Natural killer cell (primary cell): ENCODE measurements at regions not wholly inside any gene's neighbourhood (a gene's known extent, or its start where the extent isn't known, plus 50 kb on each side); places are given as distances from the start of the nearest gene placed in this dataset.

Source experiments
- ATAC-seq, 3 donors: fragments of 150-1000 bp in 2 of 3; fragments of 200-7000 bp in 1 of 3; cut with Tn5 transposase; 1 replicate in 1 of 3; 2 replicates in 2 of 3; pipeline ENCODE4 v1.10.0; 2021; ENCODE audit warnings: mild to moderate bottlenecking in 2 of 3, moderate library complexity in 2 of 3
- DNase-seq, 2 donors: peaks; one replicate each; pipeline versions ENCODE4 v3.0.0 to v3.0.0-alpha.2; 2013 to 2021; ENCODE audit warnings: mixed read lengths in 1 of 2
- H3K27ac ChIP-seq: one replicate; pipeline ENCODE4 v1.5.1; 2013; ENCODE audit warnings: mild to moderate bottlenecking, low read length
- H3K27me3 ChIP-seq: one replicate; pipeline ENCODE4 v1.6.1; 2013; ENCODE audit warnings: low read length; ENCODE audit not compliant: control insufficient read depth, insufficient read depth
- H3K36me3 ChIP-seq: one replicate; pipeline ENCODE4 v1.6.1; 2013; ENCODE audit warnings: low read length; ENCODE audit not compliant: control insufficient read depth, insufficient read depth
- H3K4me1 ChIP-seq: one replicate; pipeline ENCODE4 v1.6.1; 2013; ENCODE audit warnings: low read length; ENCODE audit not compliant: control insufficient read depth, insufficient read depth
- H3K4me3 ChIP-seq: one replicate; pipeline ENCODE4 v1.5.1; 2013; ENCODE audit warnings: low read length
- H3K9me3 ChIP-seq: one replicate; pipeline ENCODE4 v1.6.1; 2013; ENCODE audit warnings: low read length; ENCODE audit not compliant: control insufficient read depth, insufficient read depth
- H3K27ac Mint-ChIP-seq, 2 donors: one replicate each; pipeline ENCODE4 v1.8.0; 2022; ENCODE audit warnings: mild to moderate bottlenecking in 2 of 2, mixed read lengths in 2 of 2, moderate library complexity in 1 of 2
- H3K27me3 Mint-ChIP-seq, 2 donors: one replicate each; pipeline ENCODE4 v1.8.0; 2022; ENCODE audit warnings: low read depth in 2 of 2, mixed read lengths in 2 of 2
- H3K36me3 Mint-ChIP-seq: one replicate; pipeline ENCODE4 v1.8.0; 2022; ENCODE audit warnings: mixed read lengths
- H3K4me1 Mint-ChIP-seq, 2 donors: one replicate each; pipeline ENCODE4 v1.8.0; 2022; ENCODE audit warnings: mixed read lengths in 2 of 2
- H3K4me3 Mint-ChIP-seq: one replicate; pipeline ENCODE4 v1.8.0; 2022; ENCODE audit warnings: mild to moderate bottlenecking, moderate library complexity, mixed read lengths
- H3K9me3 Mint-ChIP-seq, 2 donors: one replicate each; pipeline ENCODE4 v1.8.0; 2022; ENCODE audit warnings: mixed read lengths in 2 of 2
- CTCF ChIP-seq: fragments of 200-600 bp; IDR thresholded peaks from one replicate; pipeline ENCODE4 v1.8.0; 2022; ENCODE audit warnings: antibody characterized with exemption
- WGBS: methylation state at CpG from one replicate; pipeline ENCODE4 v1.1.7; 2013; ENCODE audit warnings: missing lambda C conversion rate; ENCODE audit not compliant: insufficient coverage; 5-methylcytosine and 5-hydroxymethylcytosine counted together
- intact Hi-C: fragments of 100-400 bp; cut with micrococcal nuclease; formaldehyde crosslinking; loops from one replicate; pipeline ENCODE4 v1.14.2; 2022

GRCh38 chr13:81757348-81757970 lies 1416.5 kb upstream of the SPRY2 start:
- ATAC-seq = no peak
- Mint-ChIP-seq H3K4me3 (no peak overlapping the region), H3K36me3 (no peaks in the 10 kb centered on the region)

GRCh38 chr13:81745391-81745790 lies 1404.5 kb upstream of the SPRY2 start:
- Histone ChIP-seq H3K4me1 (no peaks in the 10 kb centered on the region), H3K4me3 (no peak overlapping the region), H3K9me3 (peaks cover 3% of the 10 kb centered on the region), H3K27ac (no peak overlapping the region), H3K36me3 (no peaks in the 10 kb centered on the region), H3K27me3 (no peaks in the 10 kb centered on the region)
- WGBS = 95% methylated on average over 3 of the region's 4 CpGs
- DNase-seq (no peak), ATAC-seq (no peak)
- Mint-ChIP-seq H3K4me1 (no peaks in the 10 kb centered on the region), H3K27me3 (no peaks in the 10 kb centered on the region), H3K36me3 (peaks cover 9% of the 10 kb centered on the region), H3K27ac (no peak overlapping the region), H3K4me3 (no peak overlapping the region), H3K9me3 (peaks cover 15 to 29% of the 10 kb centered on the region in 2 donors)
- no peak for TF ChIP-seq CTCF
- intact Hi-C loops = no loop called here

More at GRCh38 chr13:81757348-81757970, 1416.5 kb upstream of the SPRY2 start:
- no peaks in the 10 kb centered on the region for H3K27me3 ChIP-seq
- no peaks in the 10 kb centered on the region for H3K36me3 ChIP-seq
- H3K27me3 Mint-ChIP-seq = no peaks in the 10 kb centered on the region
- no peaks in the 10 kb centered on the region for H3K4me1 Mint-ChIP-seq
- H3K9me3 Mint-ChIP-seq = peaks cover 7 to 21% of the 10 kb centered on the region in 2 donors
- H3K4me1 ChIP-seq = no peaks in the 10 kb centered on the region
- peaks cover 9% of the 10 kb centered on the region for H3K9me3 ChIP-seq
- no peak overlapping the region for H3K27ac Mint-ChIP-seq
- intact Hi-C loops = no loop called here
- TF ChIP-seq CTCF = no peak
- no peak overlapping the region for H3K4me3 ChIP-seq
- H3K27ac ChIP-seq = no peak overlapping the region
- no peak for DNase-seq

GRCh38 chr13:81738364-81738763 lies 1397.4 kb upstream of the SPRY2 start:
- no peak overlapping the region for H3K4me3 ChIP-seq
- DNase-seq = no peak
- Mint-ChIP-seq H3K27me3 (no peaks in the 10 kb centered on the region), H3K9me3 (peaks cover 17 to 28% of the 10 kb centered on the region in 2 donors), H3K4me3 (no peak overlapping the region), H3K4me1 (no peaks in the 10 kb centered on the region), H3K36me3 (no peaks in the 10 kb centered on the region), H3K27ac (no peak overlapping the region)
- ATAC-seq = no peak
- intact Hi-C loops = no loop called here
- H3K4me1 ChIP-seq = no peaks in the 10 kb centered on the region
- TF ChIP-seq CTCF = no peak
- peaks cover 8% of the 10 kb centered on the region for H3K9me3 ChIP-seq
- no CpG with 5 or more reads among the region's 1 CpG for WGBS
- no peak overlapping the region for H3K27ac ChIP-seq
- no peaks in the 10 kb centered on the region for H3K27me3 ChIP-seq
- no peaks in the 10 kb centered on the region for H3K36me3 ChIP-seq
